ENCODE measurements at regions not wholly inside any gene's neighbourhood (a gene's known extent, or its start where the extent isn't known, plus 50 kb on each side); places are given as distances from the start of the nearest gene placed in this dataset.

DNA sequence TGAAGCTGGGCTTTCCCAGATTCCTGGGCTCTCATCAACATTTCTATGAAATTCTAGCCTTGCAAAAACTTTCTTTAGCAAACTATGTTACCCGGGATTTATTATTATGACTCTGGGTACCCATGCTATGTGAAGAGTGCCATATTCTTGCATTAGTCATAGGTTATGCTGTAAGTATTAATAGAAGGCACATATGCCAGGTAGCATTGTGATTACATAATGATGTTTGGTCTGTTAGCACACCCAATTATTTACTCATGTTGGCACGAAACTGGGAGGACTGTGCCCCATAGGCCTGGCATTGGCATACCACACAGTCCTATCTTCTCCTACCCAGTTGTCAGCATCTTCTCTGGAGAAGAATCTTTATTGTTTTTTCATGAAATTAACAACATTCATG, 171.0 kb downstream of the SLC4A3 start (continued):
- TF ChIP-seq, protein P1, sequence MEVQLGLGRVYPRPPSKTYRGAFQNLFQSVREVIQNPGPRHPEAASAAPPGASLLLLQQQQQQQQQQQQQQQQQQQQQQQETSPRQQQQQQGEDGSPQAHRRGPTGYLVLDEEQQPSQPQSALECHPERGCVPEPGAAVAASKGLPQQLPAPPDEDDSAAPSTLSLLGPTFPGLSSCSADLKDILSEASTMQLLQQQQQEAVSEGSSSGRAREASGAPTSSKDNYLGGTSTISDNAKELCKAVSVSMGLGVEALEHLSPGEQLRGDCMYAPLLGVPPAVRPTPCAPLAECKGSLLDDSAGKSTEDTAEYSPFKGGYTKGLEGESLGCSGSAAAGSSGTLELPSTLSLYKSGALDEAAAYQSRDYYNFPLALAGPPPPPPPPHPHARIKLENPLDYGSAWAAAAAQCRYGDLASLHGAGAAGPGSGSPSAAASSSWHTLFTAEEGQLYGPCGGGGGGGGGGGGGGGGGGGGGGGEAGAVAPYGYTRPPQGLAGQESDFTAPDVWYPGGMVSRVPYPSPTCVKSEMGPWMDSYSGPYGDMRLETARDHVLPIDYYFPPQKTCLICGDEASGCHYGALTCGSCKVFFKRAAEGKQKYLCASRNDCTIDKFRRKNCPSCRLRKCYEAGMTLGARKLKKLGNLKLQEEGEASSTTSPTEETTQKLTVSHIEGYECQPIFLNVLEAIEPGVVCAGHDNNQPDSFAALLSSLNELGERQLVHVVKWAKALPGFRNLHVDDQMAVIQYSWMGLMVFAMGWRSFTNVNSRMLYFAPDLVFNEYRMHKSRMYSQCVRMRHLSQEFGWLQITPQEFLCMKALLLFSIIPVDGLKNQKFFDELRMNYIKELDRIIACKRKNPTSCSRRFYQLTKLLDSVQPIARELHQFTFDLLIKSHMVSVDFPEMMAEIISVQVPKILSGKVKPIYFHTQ (CRISPR knock-in tag; IDR thresholded peaks at IDR 0.05) = no peak
- TF ChIP-seq, protein P2, sequence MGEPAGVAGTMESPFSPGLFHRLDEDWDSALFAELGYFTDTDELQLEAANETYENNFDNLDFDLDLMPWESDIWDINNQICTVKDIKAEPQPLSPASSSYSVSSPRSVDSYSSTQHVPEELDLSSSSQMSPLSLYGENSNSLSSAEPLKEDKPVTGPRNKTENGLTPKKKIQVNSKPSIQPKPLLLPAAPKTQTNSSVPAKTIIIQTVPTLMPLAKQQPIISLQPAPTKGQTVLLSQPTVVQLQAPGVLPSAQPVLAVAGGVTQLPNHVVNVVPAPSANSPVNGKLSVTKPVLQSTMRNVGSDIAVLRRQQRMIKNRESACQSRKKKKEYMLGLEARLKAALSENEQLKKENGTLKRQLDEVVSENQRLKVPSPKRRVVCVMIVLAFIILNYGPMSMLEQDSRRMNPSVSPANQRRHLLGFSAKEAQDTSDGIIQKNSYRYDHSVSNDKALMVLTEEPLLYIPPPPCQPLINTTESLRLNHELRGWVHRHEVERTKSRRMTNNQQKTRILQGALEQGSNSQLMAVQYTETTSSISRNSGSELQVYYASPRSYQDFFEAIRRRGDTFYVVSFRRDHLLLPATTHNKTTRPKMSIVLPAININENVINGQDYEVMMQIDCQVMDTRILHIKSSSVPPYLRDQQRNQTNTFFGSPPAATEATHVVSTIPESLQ (CRISPR knock-in tag; IDR thresholded peaks at IDR 0.05) = no peak

DNA sequence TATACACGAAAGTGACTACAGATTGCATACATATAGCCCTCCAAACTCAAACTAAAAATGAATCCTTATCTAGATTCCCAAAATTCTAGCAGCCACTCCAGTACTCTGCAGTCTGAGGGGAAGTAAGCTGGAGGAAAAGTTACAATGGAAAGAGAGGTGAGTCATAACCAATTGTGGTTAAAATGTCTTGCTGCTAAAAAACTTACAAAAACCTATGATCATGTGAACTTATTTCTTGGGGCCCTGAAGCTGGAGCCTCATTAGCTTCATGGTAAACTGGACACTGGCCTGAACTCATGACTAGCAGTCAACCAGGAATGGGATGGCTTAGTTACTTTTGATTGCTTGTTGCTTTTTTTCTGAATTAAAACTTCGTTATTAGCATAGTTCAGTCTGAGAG, 175.9 kb downstream of the SLC4A3 start:
- CTCF ChIA-PET = no interaction called here
- no peak for DNase-seq (ENCODE audit: low spot score)
- no peaks in the 10 kb centered on the region for H3K4me1 Mint-ChIP-seq
- no peak overlapping the region for H3K27ac Mint-ChIP-seq
- POLR2A ChIA-PET = no interaction called here
- peaks cover 45% of the 10 kb centered on the region for H3K9me3 Mint-ChIP-seq
- ATAC-seq = no peak
- no peak for TF ChIP-seq FOXK1 (CRISPR knock-in tag; IDR thresholded peaks at IDR 0.05)
- TF ChIP-seq ZNF423 (CRISPR knock-in tag; IDR thresholded peaks at IDR 0.05) = no peak
- no peak for TF ChIP-seq ELF4 (CRISPR knock-in tag; IDR thresholded peaks at IDR 0.05; ENCODE audit: low read depth)
- TF ChIP-seq, protein P3, sequence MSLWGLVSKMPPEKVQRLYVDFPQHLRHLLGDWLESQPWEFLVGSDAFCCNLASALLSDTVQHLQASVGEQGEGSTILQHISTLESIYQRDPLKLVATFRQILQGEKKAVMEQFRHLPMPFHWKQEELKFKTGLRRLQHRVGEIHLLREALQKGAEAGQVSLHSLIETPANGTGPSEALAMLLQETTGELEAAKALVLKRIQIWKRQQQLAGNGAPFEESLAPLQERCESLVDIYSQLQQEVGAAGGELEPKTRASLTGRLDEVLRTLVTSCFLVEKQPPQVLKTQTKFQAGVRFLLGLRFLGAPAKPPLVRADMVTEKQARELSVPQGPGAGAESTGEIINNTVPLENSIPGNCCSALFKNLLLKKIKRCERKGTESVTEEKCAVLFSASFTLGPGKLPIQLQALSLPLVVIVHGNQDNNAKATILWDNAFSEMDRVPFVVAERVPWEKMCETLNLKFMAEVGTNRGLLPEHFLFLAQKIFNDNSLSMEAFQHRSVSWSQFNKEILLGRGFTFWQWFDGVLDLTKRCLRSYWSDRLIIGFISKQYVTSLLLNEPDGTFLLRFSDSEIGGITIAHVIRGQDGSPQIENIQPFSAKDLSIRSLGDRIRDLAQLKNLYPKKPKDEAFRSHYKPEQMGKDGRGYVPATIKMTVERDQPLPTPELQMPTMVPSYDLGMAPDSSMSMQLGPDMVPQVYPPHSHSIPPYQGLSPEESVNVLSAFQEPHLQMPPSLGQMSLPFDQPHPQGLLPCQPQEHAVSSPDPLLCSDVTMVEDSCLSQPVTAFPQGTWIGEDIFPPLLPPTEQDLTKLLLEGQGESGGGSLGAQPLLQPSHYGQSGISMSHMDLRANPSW (CRISPR knock-in tag; conservative IDR thresholded peaks at IDR 0.05; ENCODE audit: low read depth) = no peak
- TF ChIP-seq MXD4 (CRISPR knock-in tag; IDR thresholded peaks at IDR 0.05; ENCODE audit: borderline replicate concordance) = no peak
- TF ChIP-seq, protein P4, sequence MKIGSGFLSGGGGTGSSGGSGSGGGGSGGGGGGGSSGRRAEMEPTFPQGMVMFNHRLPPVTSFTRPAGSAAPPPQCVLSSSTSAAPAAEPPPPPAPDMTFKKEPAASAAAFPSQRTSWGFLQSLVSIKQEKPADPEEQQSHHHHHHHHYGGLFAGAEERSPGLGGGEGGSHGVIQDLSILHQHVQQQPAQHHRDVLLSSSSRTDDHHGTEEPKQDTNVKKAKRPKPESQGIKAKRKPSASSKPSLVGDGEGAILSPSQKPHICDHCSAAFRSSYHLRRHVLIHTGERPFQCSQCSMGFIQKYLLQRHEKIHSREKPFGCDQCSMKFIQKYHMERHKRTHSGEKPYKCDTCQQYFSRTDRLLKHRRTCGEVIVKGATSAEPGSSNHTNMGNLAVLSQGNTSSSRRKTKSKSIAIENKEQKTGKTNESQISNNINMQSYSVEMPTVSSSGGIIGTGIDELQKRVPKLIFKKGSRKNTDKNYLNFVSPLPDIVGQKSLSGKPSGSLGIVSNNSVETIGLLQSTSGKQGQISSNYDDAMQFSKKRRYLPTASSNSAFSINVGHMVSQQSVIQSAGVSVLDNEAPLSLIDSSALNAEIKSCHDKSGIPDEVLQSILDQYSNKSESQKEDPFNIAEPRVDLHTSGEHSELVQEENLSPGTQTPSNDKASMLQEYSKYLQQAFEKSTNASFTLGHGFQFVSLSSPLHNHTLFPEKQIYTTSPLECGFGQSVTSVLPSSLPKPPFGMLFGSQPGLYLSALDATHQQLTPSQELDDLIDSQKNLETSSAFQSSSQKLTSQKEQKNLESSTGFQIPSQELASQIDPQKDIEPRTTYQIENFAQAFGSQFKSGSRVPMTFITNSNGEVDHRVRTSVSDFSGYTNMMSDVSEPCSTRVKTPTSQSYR (CRISPR knock-in tag; IDR thresholded peaks at IDR 0.05) = no peak
- TF ChIP-seq TP53 (CRISPR knock-in tag; IDR thresholded peaks at IDR 0.05) = no peak
- TF ChIP-seq, protein P5, sequence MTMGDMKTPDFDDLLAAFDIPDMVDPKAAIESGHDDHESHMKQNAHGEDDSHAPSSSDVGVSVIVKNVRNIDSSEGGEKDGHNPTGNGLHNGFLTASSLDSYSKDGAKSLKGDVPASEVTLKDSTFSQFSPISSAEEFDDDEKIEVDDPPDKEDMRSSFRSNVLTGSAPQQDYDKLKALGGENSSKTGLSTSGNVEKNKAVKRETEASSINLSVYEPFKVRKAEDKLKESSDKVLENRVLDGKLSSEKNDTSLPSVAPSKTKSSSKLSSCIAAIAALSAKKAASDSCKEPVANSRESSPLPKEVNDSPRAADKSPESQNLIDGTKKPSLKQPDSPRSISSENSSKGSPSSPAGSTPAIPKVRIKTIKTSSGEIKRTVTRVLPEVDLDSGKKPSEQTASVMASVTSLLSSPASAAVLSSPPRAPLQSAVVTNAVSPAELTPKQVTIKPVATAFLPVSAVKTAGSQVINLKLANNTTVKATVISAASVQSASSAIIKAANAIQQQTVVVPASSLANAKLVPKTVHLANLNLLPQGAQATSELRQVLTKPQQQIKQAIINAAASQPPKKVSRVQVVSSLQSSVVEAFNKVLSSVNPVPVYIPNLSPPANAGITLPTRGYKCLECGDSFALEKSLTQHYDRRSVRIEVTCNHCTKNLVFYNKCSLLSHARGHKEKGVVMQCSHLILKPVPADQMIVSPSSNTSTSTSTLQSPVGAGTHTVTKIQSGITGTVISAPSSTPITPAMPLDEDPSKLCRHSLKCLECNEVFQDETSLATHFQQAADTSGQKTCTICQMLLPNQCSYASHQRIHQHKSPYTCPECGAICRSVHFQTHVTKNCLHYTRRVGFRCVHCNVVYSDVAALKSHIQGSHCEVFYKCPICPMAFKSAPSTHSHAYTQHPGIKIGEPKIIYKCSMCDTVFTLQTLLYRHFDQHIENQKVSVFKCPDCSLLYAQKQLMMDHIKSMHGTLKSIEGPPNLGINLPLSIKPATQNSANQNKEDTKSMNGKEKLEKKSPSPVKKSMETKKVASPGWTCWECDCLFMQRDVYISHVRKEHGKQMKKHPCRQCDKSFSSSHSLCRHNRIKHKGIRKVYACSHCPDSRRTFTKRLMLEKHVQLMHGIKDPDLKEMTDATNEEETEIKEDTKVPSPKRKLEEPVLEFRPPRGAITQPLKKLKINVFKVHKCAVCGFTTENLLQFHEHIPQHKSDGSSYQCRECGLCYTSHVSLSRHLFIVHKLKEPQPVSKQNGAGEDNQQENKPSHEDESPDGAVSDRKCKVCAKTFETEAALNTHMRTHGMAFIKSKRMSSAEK (CRISPR knock-in tag; IDR thresholded peaks at IDR 0.05; ENCODE audit: borderline replicate concordance) = no peak
- TF ChIP-seq SOX15 (CRISPR knock-in tag; IDR thresholded peaks at IDR 0.05) = no peak
- TF ChIP-seq IRF2 (CRISPR knock-in tag; IDR thresholded peaks at IDR 0.05; ENCODE audit: borderline replicate concordance, low read depth) = no peak
- TF ChIP-seq, protein P6, sequence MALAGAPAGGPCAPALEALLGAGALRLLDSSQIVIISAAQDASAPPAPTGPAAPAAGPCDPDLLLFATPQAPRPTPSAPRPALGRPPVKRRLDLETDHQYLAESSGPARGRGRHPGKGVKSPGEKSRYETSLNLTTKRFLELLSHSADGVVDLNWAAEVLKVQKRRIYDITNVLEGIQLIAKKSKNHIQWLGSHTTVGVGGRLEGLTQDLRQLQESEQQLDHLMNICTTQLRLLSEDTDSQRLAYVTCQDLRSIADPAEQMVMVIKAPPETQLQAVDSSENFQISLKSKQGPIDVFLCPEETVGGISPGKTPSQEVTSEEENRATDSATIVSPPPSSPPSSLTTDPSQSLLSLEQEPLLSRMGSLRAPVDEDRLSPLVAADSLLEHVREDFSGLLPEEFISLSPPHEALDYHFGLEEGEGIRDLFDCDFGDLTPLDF (CRISPR knock-in tag; IDR thresholded peaks at IDR 0.05) = no peak
- TF ChIP-seq, protein P7, sequence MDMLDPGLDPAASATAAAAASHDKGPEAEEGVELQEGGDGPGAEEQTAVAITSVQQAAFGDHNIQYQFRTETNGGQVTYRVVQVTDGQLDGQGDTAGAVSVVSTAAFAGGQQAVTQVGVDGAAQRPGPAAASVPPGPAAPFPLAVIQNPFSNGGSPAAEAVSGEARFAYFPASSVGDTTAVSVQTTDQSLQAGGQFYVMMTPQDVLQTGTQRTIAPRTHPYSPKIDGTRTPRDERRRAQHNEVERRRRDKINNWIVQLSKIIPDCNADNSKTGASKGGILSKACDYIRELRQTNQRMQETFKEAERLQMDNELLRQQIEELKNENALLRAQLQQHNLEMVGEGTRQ (CRISPR knock-in tag; IDR thresholded peaks at IDR 0.05) = no peak
- no peak for TF ChIP-seq GABPB1 (CRISPR knock-in tag; IDR thresholded peaks at IDR 0.05)
- TF ChIP-seq, protein P8, sequence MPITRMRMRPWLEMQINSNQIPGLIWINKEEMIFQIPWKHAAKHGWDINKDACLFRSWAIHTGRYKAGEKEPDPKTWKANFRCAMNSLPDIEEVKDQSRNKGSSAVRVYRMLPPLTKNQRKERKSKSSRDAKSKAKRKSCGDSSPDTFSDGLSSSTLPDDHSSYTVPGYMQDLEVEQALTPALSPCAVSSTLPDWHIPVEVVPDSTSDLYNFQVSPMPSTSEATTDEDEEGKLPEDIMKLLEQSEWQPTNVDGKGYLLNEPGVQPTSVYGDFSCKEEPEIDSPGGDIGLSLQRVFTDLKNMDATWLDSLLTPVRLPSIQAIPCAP (CRISPR knock-in tag; IDR thresholded peaks at IDR 0.05) = no peak
- TF ChIP-seq RORB (CRISPR knock-in tag; IDR thresholded peaks at IDR 0.05) = no peak
- H3K27me3 Mint-ChIP-seq (ENCODE audit: low read depth) = no peaks in the 10 kb centered on the region; the same call in 1 of the 2 replicates
- H3K4me3 Mint-ChIP-seq = no peak overlapping the region
- H3K36me3 Mint-ChIP-seq = no peaks in the 10 kb centered on the region

Data from WTC11 (cell line).